CD8-positive, alpha-beta memory T cell (primary cell): ENCODE measurements at regions not wholly inside any gene's neighbourhood (a gene's known extent, or its start where the extent isn't known, plus 50 kb on each side); places are given as distances from the start of the nearest gene placed in this dataset.

ENCODE experiments used
- CTCF ChIA-PET: fragments of 350-600 bp; sonication (Branson Sonifier 250); formaldehyde crosslinking; loops from one replicate; lab custom pipeline; 2021; ENCODE audit warnings: antibody characterized with exemption; lab: Charles Lee
- POLR2A ChIA-PET: fragments of 350-600 bp; sonication (Branson Sonifier 250); formaldehyde crosslinking; loops from one replicate; lab custom pipeline; 2021; ENCODE audit warnings: antibody characterized with exemption; lab: Charles Lee
- DNase-seq, 5 donors: peaks; one replicate each; pipeline versions ENCODE4 v3.0.0 to v3.0.0-alpha.2; 2020 to 2022; ENCODE audit warnings: mixed read lengths in 1 of 5
- H3K27ac ChIP-seq: one replicate; pipeline ENCODE4 v1.7.0; 2013; ENCODE audit warnings: low read depth, mild to moderate bottlenecking, low read length, moderate library complexity
- H3K27me3 ChIP-seq: 2 replicates; pipeline ENCODE4 v1.7.0; 2013; ENCODE audit warnings: low read length, mild to moderate bottlenecking; ENCODE audit not compliant: insufficient read depth, poor library complexity, severe bottlenecking
- H3K36me3 ChIP-seq: 2 replicates; pipeline ENCODE4 v1.7.0; 2013; ENCODE audit warnings: mild to moderate bottlenecking, low read length, moderate library complexity; ENCODE audit not compliant: insufficient read depth
- H3K4me1 ChIP-seq: 2 replicates; pipeline ENCODE4 v1.7.0; 2013; ENCODE audit warnings: mild to moderate bottlenecking, low read length, moderate library complexity; ENCODE audit not compliant: insufficient read depth
- H3K4me3 ChIP-seq: 2 replicates; pipeline ENCODE4 v1.7.0; 2013; ENCODE audit warnings: mild to moderate bottlenecking, low read length
- H3K9me3 ChIP-seq: 2 replicates; pipeline ENCODE4 v1.7.0; 2013; ENCODE audit warnings: mild to moderate bottlenecking, low read length
- H3K27ac Mint-ChIP-seq, 8 donors: one replicate each; pipeline ENCODE4 v1.8.0; 2020 to 2021; ENCODE audit warnings: mixed read lengths in 8 of 8, mild to moderate bottlenecking in 6 of 8, inconsistent platforms in 3 of 8, moderate library complexity in 3 of 8
- H3K27me3 Mint-ChIP-seq, 2 donors: one replicate each; pipeline ENCODE4 v1.8.0; 2020 to 2021; ENCODE audit warnings: mixed read lengths in 2 of 2, mild to moderate bottlenecking in 1 of 2, moderate library complexity in 1 of 2
- H3K36me3 Mint-ChIP-seq, 3 donors: one replicate each; pipeline ENCODE4 v1.8.0; 2020 to 2021; ENCODE audit warnings: mixed read lengths in 3 of 3, inconsistent platforms in 1 of 3, mild to moderate bottlenecking in 1 of 3
- H3K4me1 Mint-ChIP-seq, 3 donors: one replicate each; pipeline ENCODE4 v1.8.0; 2020 to 2021; ENCODE audit warnings: mixed read lengths in 3 of 3, inconsistent platforms in 1 of 3, mild to moderate bottlenecking in 1 of 3
- H3K4me3 Mint-ChIP-seq, 7 donors: one replicate each; pipeline ENCODE4 v1.8.0; 2020 to 2021; ENCODE audit warnings: mixed read lengths in 7 of 7, mild to moderate bottlenecking in 6 of 7, moderate library complexity in 4 of 7, inconsistent platforms in 2 of 7
- H3K9me3 Mint-ChIP-seq, 5 donors: one replicate each; pipeline ENCODE4 v1.8.0; 2020 to 2022; ENCODE audit warnings: mixed read lengths in 5 of 5, mild to moderate bottlenecking in 3 of 5, moderate library complexity in 2 of 5, inconsistent platforms in 1 of 5

GRCh38 chr5:165108809-165109208 is 1603.4 kb downstream of the MAT2B start:
- Mint-ChIP-seq H3K27ac (no peak overlapping the region), H3K36me3 (no peaks in the 10 kb centered on the region), H3K9me3 (peaks cover 0 to 16% (median 2%) of the 10 kb centered on the region in 5 donors), H3K4me1 (no peaks in the 10 kb centered on the region), H3K4me3 (no peak overlapping the region), H3K27me3 (no peaks in the 10 kb centered on the region)
- H3K4me3 ChIP-seq: no peak overlapping the region
- no peaks in the 10 kb centered on the region for H3K27me3 ChIP-seq
- no peaks in the 10 kb centered on the region for H3K4me1 ChIP-seq
- DNase-seq: no peak
- H3K9me3 ChIP-seq: no peaks in the 10 kb centered on the region
- H3K27ac ChIP-seq: no peak overlapping the region
- CTCF ChIA-PET: no interaction called here
- POLR2A ChIA-PET: no interaction called here
- no peaks in the 10 kb centered on the region for H3K36me3 ChIP-seq

- no peaks in the 10 kb centered on the region for H3K36me3 Mint-ChIP-seq
- H3K27ac Mint-ChIP-seq: no peak overlapping the region
- H3K27ac ChIP-seq: no peak overlapping the region
- H3K4me1 ChIP-seq: no peaks in the 10 kb centered on the region
- no peaks in the 10 kb centered on the region for H3K27me3 Mint-ChIP-seq
- H3K4me3 Mint-ChIP-seq: no peak overlapping the region
- CTCF ChIA-PET: no interaction called here
- peaks cover 2 to 40% (median 3%) of the 10 kb centered on the region in 5 donors for H3K9me3 Mint-ChIP-seq
- no peaks in the 10 kb centered on the region for H3K4me1 Mint-ChIP-seq
- no peaks in the 10 kb centered on the region for H3K9me3 ChIP-seq
- DNase-seq: no peak
- POLR2A ChIA-PET: no interaction called here
- no peak overlapping the region for H3K4me3 ChIP-seq
- no peaks in the 10 kb centered on the region for H3K27me3 ChIP-seq
- H3K36me3 ChIP-seq: no peaks in the 10 kb centered on the region
Observed at GRCh38 chr5:165119175-165119574, 1613.8 kb downstream of the MAT2B start.

GRCh38 chr5:165126598-165126997 is 1621.2 kb downstream of the MAT2B start:
- no peaks in the 10 kb centered on the region for H3K4me1 ChIP-seq
- H3K4me1 Mint-ChIP-seq: no peaks in the 10 kb centered on the region
- no peaks in the 10 kb centered on the region for H3K36me3 ChIP-seq
- ChIA-PET CTCF (no interaction called here), POLR2A (no interaction called here)
- H3K27ac Mint-ChIP-seq: no peak overlapping the region
- no peak overlapping the region for H3K4me3 Mint-ChIP-seq
- H3K4me3 ChIP-seq: no peak overlapping the region
- no peak overlapping the region for H3K27ac ChIP-seq
- no peaks in the 10 kb centered on the region for H3K27me3 Mint-ChIP-seq
- H3K27me3 ChIP-seq: no peaks in the 10 kb centered on the region
- H3K9me3 ChIP-seq: no peaks in the 10 kb centered on the region
- peaks cover 0 to 22% (median 4%) of the 10 kb centered on the region in 5 donors for H3K9me3 Mint-ChIP-seq
- DNase-seq: no peak
- H3K36me3 Mint-ChIP-seq: no peaks in the 10 kb centered on the region

- POLR2A ChIA-PET: no interaction called here
- H3K36me3 ChIP-seq: no peaks in the 10 kb centered on the region
- Mint-ChIP-seq H3K27me3 (no peaks in the 10 kb centered on the region), H3K4me1 (no peaks in the 10 kb centered on the region), H3K36me3 (no peaks in the 10 kb centered on the region), H3K27ac (no peak overlapping the region), H3K9me3 (peaks cover 0 to 23% (median 6%) of the 10 kb centered on the region in 5 donors), H3K4me3 (no peak overlapping the region)
- H3K9me3 ChIP-seq: no peaks in the 10 kb centered on the region
- no peak for DNase-seq
- H3K27me3 ChIP-seq: no peaks in the 10 kb centered on the region
- no peak overlapping the region for H3K4me3 ChIP-seq
- no peaks in the 10 kb centered on the region for H3K4me1 ChIP-seq
- no peak overlapping the region for H3K27ac ChIP-seq
- CTCF ChIA-PET: no interaction called here
Observed at GRCh38 chr5:165127941-165128340, 1622.5 kb downstream of the MAT2B start.

- Mint-ChIP-seq H3K36me3 (no peaks in the 10 kb centered on the region), H3K4me1 (no peaks in the 10 kb centered on the region), H3K27me3 (no peaks in the 10 kb centered on the region), H3K4me3 (no peak overlapping the region), H3K27ac (no peak overlapping the region), H3K9me3 (peaks cover 0 to 37% (median 6%) of the 10 kb centered on the region in 5 donors)
- ChIA-PET CTCF (no interaction called here), POLR2A (no interaction called here)
- H3K27ac ChIP-seq: no peak overlapping the region
- no peaks in the 10 kb centered on the region for H3K4me1 ChIP-seq
- H3K4me3 ChIP-seq: no peak overlapping the region
- no peak for DNase-seq
- H3K9me3 ChIP-seq: no peaks in the 10 kb centered on the region
- H3K27me3 ChIP-seq: no peaks in the 10 kb centered on the region
- no peaks in the 10 kb centered on the region for H3K36me3 ChIP-seq
Observed at GRCh38 chr5:165130656-165131055, 1625.2 kb downstream of the MAT2B start.

GRCh38 chr5:165134155-165134554 is 1628.7 kb downstream of the MAT2B start:
- Histone ChIP-seq H3K27me3 (no peaks in the 10 kb centered on the region), H3K4me1 (no peaks in the 10 kb centered on the region), H3K27ac (no peak overlapping the region), H3K4me3 (no peak overlapping the region), H3K9me3 (no peaks in the 10 kb centered on the region), H3K36me3 (no peaks in the 10 kb centered on the region)
- Mint-ChIP-seq H3K27me3 (no peaks in the 10 kb centered on the region), H3K9me3 (peaks cover 0 to 37% (median 8%) of the 10 kb centered on the region in 5 donors), H3K36me3 (no peaks in the 10 kb centered on the region), H3K4me3 (no peak overlapping the region), H3K4me1 (no peaks in the 10 kb centered on the region), H3K27ac (no peak overlapping the region)
- CTCF ChIA-PET: no interaction called here
- POLR2A ChIA-PET: no interaction called here
- no peak for DNase-seq

GRCh38 chr5:165135565-165135964 is 1630.1 kb downstream of the MAT2B start:
- Histone ChIP-seq H3K27me3 (no peaks in the 10 kb centered on the region), H3K4me1 (no peaks in the 10 kb centered on the region), H3K27ac (no peak overlapping the region), H3K9me3 (no peaks in the 10 kb centered on the region), H3K4me3 (no peak overlapping the region), H3K36me3 (no peaks in the 10 kb centered on the region)
- no peaks in the 10 kb centered on the region for H3K4me1 Mint-ChIP-seq
- DNase-seq: no peak
- H3K27ac Mint-ChIP-seq: no peak overlapping the region
- ChIA-PET CTCF (no interaction called here), POLR2A (no interaction called here)
- H3K9me3 Mint-ChIP-seq: peaks cover 3 to 39% (median 8%) of the 10 kb centered on the region in 5 donors
- H3K27me3 Mint-ChIP-seq: no peaks in the 10 kb centered on the region
- H3K36me3 Mint-ChIP-seq: no peaks in the 10 kb centered on the region
- H3K4me3 Mint-ChIP-seq: no peak overlapping the region

GRCh38 chr5:165137701-165138100 is 1632.3 kb downstream of the MAT2B start:
- Mint-ChIP-seq H3K27me3 (no peaks in the 10 kb centered on the region), H3K9me3 (peaks cover 3 to 46% (median 6%) of the 10 kb centered on the region in 5 donors), H3K4me3 (no peak overlapping the region), H3K27ac (no peak overlapping the region), H3K36me3 (no peaks in the 10 kb centered on the region), H3K4me1 (no peaks in the 10 kb centered on the region)
- DNase-seq: no peak
- POLR2A ChIA-PET: no interaction called here
- Histone ChIP-seq H3K27ac (no peak overlapping the region), H3K4me3 (no peak overlapping the region), H3K4me1 (no peaks in the 10 kb centered on the region), H3K36me3 (no peaks in the 10 kb centered on the region), H3K9me3 (no peaks in the 10 kb centered on the region), H3K27me3 (no peaks in the 10 kb centered on the region)
- CTCF ChIA-PET: no interaction called here

- no peak for DNase-seq
- Mint-ChIP-seq H3K27ac (no peak overlapping the region), H3K36me3 (no peaks in the 10 kb centered on the region), H3K27me3 (no peaks in the 10 kb centered on the region), H3K4me1 (no peaks in the 10 kb centered on the region), H3K4me3 (no peak overlapping the region), H3K9me3 (peaks cover 3 to 49% (median 5%) of the 10 kb centered on the region in 5 donors)
- Histone ChIP-seq H3K36me3 (no peaks in the 10 kb centered on the region), H3K4me1 (no peaks in the 10 kb centered on the region), H3K27me3 (no peaks in the 10 kb centered on the region), H3K27ac (no peak overlapping the region), H3K9me3 (no peaks in the 10 kb centered on the region), H3K4me3 (no peak overlapping the region)
- CTCF ChIA-PET: no interaction called here
- POLR2A ChIA-PET: no interaction called here
Observed at GRCh38 chr5:165138236-165138635, 1632.8 kb downstream of the MAT2B start.
